Keratinocyte (primary cell): ENCODE measurements at regions not wholly inside any gene's neighbourhood (a gene's known extent, or its start where the extent isn't known, plus 50 kb on each side); places are given as distances from the start of the nearest gene placed in this dataset.

Source experiments
- EZH2 ChIP-seq: IDR thresholded peaks from one replicate; pipeline ENCODE4 v1.6.1; 2012; ENCODE audit warnings: inconsistent platforms, mild to moderate bottlenecking, low read length, moderate library complexity
- TF ChIP-seq, protein P1 (sequence below), 3 experiments: IDR thresholded peaks in 1 of 3; conservative IDR thresholded peaks in 1 of 3; optimal IDR thresholded peaks in 1 of 3; 2 replicates in 2 of 3; 3 replicates in 1 of 3; pipeline versions ENCODE3 to v1.5.1; 2011; ENCODE audit warnings: low read length in 3 of 3, mild to moderate bottlenecking in 3 of 3, moderate library complexity in 2 of 3, control low read depth in 1 of 3, inconsistent platforms in 1 of 3; ENCODE audit not compliant: insufficient read depth in 2 of 3; ENCODE audit errors: extremely low read depth in 1 of 3

DNA sequence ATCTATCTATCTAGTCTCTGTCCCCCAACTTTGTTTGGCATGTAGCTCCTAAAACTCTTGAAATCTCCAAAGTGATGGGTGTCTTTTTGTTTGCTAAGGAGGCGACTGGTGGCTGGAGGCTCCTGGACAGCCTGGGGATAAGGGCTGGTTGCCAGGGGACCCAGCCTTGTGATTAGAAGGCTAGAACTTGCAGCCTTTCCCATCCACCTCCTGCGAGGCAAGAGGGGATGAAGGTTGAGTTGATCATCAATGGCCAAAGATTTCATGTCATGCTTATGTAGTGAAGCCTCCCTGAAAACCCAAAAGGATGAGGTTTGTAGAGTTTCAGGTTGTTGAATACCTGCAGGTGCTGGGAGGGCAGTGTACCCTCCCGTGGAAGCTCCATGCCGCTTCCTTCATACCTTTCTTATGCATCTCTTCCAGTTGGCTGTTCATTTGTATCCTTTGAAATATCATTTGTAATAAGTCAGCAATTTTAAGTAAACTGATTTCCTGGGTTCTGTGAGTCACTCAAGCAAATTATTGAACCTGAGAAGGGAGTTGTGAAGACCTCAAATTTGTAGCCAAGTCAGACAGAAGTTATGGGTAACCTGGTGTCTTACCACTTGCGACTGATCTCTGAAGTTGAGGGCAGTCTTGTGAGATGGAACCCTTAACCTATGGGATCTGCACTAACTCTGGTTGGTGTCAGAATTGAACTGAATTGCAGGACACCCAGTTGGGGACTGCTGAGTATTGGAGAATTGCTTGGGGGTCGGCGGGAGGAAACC is 202.4 kb downstream of the SEC14L1 start:
- TF ChIP-seq, protein P1, sequence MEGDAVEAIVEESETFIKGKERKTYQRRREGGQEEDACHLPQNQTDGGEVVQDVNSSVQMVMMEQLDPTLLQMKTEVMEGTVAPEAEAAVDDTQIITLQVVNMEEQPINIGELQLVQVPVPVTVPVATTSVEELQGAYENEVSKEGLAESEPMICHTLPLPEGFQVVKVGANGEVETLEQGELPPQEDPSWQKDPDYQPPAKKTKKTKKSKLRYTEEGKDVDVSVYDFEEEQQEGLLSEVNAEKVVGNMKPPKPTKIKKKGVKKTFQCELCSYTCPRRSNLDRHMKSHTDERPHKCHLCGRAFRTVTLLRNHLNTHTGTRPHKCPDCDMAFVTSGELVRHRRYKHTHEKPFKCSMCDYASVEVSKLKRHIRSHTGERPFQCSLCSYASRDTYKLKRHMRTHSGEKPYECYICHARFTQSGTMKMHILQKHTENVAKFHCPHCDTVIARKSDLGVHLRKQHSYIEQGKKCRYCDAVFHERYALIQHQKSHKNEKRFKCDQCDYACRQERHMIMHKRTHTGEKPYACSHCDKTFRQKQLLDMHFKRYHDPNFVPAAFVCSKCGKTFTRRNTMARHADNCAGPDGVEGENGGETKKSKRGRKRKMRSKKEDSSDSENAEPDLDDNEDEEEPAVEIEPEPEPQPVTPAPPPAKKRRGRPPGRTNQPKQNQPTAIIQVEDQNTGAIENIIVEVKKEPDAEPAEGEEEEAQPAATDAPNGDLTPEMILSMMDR (optimal IDR thresholded peaks at IDR 0.05 in 1 of 3, IDR thresholded peaks at IDR 0.05 in 1 of 3, conservative IDR thresholded peaks at IDR 0.05 in 1 of 3; ENCODE audit: extremely low read depth in 1 of 3, insufficient read depth in 2 of 3, low read length in 3 of 3) = no peak
- TF ChIP-seq EZH2 = no peak
